Neural cell (in vitro differentiated cells): ENCODE measurements at regions not wholly inside any gene's neighbourhood (a gene's known extent, or its start where the extent isn't known, plus 50 kb on each side); places are given as distances from the start of the nearest gene placed in this dataset.

ENCODE experiments used
- H2AFZ ChIP-seq: fragments of 200-600, 300-800 bp; sonication (generic), shearing (Covaris generic); 2 replicates; pipeline ENCODE4 v1.6.0; 2014; ENCODE audit warnings: low read depth, mild to moderate bottlenecking, antibody characterized with exemption, low read length, moderate library complexity
- H3F3A ChIP-seq: fragments of 200-600 bp; shearing (Covaris generic); 2 replicates; pipeline ENCODE4 v1.6.1; 2016; ENCODE audit warnings: mild to moderate bottlenecking, moderate library complexity, mixed read lengths, antibody characterized with exemption, low read length; ENCODE audit not compliant: insufficient read depth, poor library complexity, severe bottlenecking
- H3K27ac ChIP-seq: fragments of 200-600, 300-800 bp; sonication (generic), shearing (Covaris generic); 2 replicates; pipeline ENCODE4 v1.5.1; 2014; ENCODE audit warnings: mild to moderate bottlenecking, low read length, moderate library complexity
- H3K27me3 ChIP-seq: fragments of 300-800, 200-600 bp; sonication (generic), shearing (Covaris generic); 2 replicates; pipeline ENCODE4 v1.6.0; 2014; ENCODE audit warnings: mild to moderate bottlenecking, low read depth, low read length, moderate library complexity; ENCODE audit not compliant: insufficient read depth
- H3K36me3 ChIP-seq: fragments of 300-800, 200-600 bp; sonication (generic), shearing (Covaris generic); 2 replicates; pipeline ENCODE4 v1.5.1; 2014; ENCODE audit warnings: mild to moderate bottlenecking, antibody characterized with exemption, low read length, moderate library complexity; ENCODE audit not compliant: insufficient read depth
- H3K4me2 ChIP-seq: fragments of 300-800, 200-600 bp; sonication (generic), shearing (Covaris generic); 2 replicates; pipeline ENCODE4 v1.6.0; 2014; ENCODE audit warnings: mild to moderate bottlenecking, low read length
- H3K4me3 ChIP-seq: fragments of 300-800, 200-600 bp; sonication (generic), shearing (Covaris generic); 2 replicates; pipeline ENCODE4 v1.5.1; 2014; ENCODE audit warnings: mild to moderate bottlenecking, low read length, moderate library complexity
- H3K79me2 ChIP-seq: fragments of 200-600 bp; shearing (Covaris generic); replicated peaks from 2 replicates; pipeline ENCODE4 v1.6.0; 2014; ENCODE audit warnings: mild to moderate bottlenecking, low read length, moderate library complexity; ENCODE audit not compliant: insufficient read depth
- H3K9ac ChIP-seq: fragments of 300-800, 200-600 bp; sonication (generic), shearing (Covaris generic); 2 replicates; pipeline ENCODE4 v1.6.1; 2016; ENCODE audit warnings: mild to moderate bottlenecking, low read length, mixed read lengths
- H3K9me2 ChIP-seq: fragments of 200-600 bp; shearing (Covaris generic); 2 replicates; pipeline ENCODE4 v1.6.1; 2016; ENCODE audit warnings: mild to moderate bottlenecking, low read length, mixed read lengths; ENCODE audit not compliant: insufficient read depth
- H3K9me3 ChIP-seq: fragments of 200-600, 300-800 bp; sonication (generic), shearing (Covaris generic); 2 replicates; pipeline ENCODE4 v1.6.1; 2016; ENCODE audit warnings: mild to moderate bottlenecking, mixed run types, low read length, moderate library complexity, mixed read lengths
- H4K20me1 ChIP-seq: fragments of 200-600 bp; shearing (Covaris generic); 2 replicates; pipeline ENCODE4 v1.6.1; 2016; ENCODE audit warnings: mild to moderate bottlenecking, mixed run types; ENCODE audit not compliant: insufficient read depth
- EP300 ChIP-seq: fragments of 450-650 bp; conservative IDR thresholded peaks from 2 replicates; pipeline ENCODE4 v1.6.1; 2014; ENCODE audit warnings: antibody characterized with exemption, mild to moderate bottlenecking, moderate library complexity; ENCODE audit not compliant: poor library complexity, severe bottlenecking
- EZH2 ChIP-seq: fragments of 200-600, 300-800 bp; shearing (Covaris generic), sonication (generic); IDR thresholded peaks from 2 replicates; pipeline ENCODE4 v1.6.1; 2014; ENCODE audit warnings: antibody characterized with exemption, low read length, borderline replicate concordance, mild to moderate bottlenecking; ENCODE audit not compliant: insufficient read depth, poor library complexity, severe bottlenecking
- MXI1 ChIP-seq: fragments of 450-650 bp; conservative IDR thresholded peaks from 2 replicates; pipeline ENCODE4 v1.6.1; 2014; ENCODE audit warnings: antibody characterized with exemption, mild to moderate bottlenecking; ENCODE audit not compliant: poor library complexity, severe bottlenecking
- POLR2AphosphoS5 ChIP-seq: IDR thresholded peaks from 2 replicates; pipeline ENCODE4 v1.6.1; 2012
- RAD21 ChIP-seq: fragments of 450-650 bp; conservative IDR thresholded peaks from 2 replicates; pipeline ENCODE4 v1.6.1; 2014; ENCODE audit warnings: antibody characterized with exemption, mild to moderate bottlenecking, moderate library complexity
- SMC3 ChIP-seq: fragments of 450-650 bp; conservative IDR thresholded peaks from 2 replicates; pipeline ENCODE4 v1.6.1; 2014; ENCODE audit warnings: antibody characterized with exemption, mild to moderate bottlenecking, moderate library complexity; ENCODE audit not compliant: poor library complexity
- TAF1 ChIP-seq: IDR thresholded peaks from 2 replicates; pipeline ENCODE4 v1.6.1; 2012; ENCODE audit warnings: low read depth
- TF ChIP-seq, protein P1 (sequence below): fragments of 450-650 bp; IDR thresholded peaks from 2 replicates; pipeline ENCODE4 v1.5.1; 2014; ENCODE audit warnings: antibody characterized with exemption, mild to moderate bottlenecking, moderate library complexity; ENCODE audit not compliant: poor library complexity, severe bottlenecking
- TF ChIP-seq, protein P2 (sequence below): IDR thresholded peaks from 2 replicates; pipeline ENCODE4 v1.6.1; 2012; ENCODE audit warnings: borderline replicate concordance

DNA sequence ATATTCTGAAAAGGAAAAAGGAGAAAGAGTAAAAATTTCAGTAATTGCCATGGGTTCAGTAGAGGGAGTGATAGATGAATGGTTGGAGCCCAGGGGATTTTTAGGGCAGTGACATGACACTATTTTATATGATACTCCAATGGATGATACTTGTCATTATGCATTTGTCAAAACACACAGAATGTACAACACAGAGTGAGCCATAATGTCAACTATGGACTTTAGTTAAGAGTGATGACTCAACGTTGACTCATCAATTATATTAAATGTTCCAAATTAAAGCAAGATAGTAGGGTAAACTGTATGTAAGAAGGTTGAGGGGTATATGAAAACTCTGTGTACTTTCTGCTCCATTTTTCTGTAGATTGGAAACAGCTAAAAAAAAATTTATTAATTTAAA, 586.4 kb downstream of the TAF11L14 start:
- Histone ChIP-seq H3F3A (no peaks in the 10 kb centered on the region), H3K79me2 (no peaks in the 10 kb centered on the region), H3K36me3 (no peaks in the 10 kb centered on the region), H4K20me1 (no peaks in the 10 kb centered on the region), H2AFZ (no peak overlapping the region), H3K4me3 (no peak overlapping the region), H3K27ac (no peak overlapping the region), H3K9me3 (no peaks in the 10 kb centered on the region), H3K4me2 (no peak overlapping the region), H3K27me3 (no peaks in the 10 kb centered on the region), H3K9ac (no peak overlapping the region), H3K9me2 (no peaks in the 10 kb centered on the region)
- TF ChIP-seq EP300 (no peak), TAF1 (no peak), EZH2 (no peak), RAD21 (no peak), POLR2AphosphoS5 (no peak), SMC3 (no peak), MXI1 (no peak)
- TF ChIP-seq, protein P1, sequence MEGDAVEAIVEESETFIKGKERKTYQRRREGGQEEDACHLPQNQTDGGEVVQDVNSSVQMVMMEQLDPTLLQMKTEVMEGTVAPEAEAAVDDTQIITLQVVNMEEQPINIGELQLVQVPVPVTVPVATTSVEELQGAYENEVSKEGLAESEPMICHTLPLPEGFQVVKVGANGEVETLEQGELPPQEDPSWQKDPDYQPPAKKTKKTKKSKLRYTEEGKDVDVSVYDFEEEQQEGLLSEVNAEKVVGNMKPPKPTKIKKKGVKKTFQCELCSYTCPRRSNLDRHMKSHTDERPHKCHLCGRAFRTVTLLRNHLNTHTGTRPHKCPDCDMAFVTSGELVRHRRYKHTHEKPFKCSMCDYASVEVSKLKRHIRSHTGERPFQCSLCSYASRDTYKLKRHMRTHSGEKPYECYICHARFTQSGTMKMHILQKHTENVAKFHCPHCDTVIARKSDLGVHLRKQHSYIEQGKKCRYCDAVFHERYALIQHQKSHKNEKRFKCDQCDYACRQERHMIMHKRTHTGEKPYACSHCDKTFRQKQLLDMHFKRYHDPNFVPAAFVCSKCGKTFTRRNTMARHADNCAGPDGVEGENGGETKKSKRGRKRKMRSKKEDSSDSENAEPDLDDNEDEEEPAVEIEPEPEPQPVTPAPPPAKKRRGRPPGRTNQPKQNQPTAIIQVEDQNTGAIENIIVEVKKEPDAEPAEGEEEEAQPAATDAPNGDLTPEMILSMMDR = no peak
- TF ChIP-seq, protein P2, sequence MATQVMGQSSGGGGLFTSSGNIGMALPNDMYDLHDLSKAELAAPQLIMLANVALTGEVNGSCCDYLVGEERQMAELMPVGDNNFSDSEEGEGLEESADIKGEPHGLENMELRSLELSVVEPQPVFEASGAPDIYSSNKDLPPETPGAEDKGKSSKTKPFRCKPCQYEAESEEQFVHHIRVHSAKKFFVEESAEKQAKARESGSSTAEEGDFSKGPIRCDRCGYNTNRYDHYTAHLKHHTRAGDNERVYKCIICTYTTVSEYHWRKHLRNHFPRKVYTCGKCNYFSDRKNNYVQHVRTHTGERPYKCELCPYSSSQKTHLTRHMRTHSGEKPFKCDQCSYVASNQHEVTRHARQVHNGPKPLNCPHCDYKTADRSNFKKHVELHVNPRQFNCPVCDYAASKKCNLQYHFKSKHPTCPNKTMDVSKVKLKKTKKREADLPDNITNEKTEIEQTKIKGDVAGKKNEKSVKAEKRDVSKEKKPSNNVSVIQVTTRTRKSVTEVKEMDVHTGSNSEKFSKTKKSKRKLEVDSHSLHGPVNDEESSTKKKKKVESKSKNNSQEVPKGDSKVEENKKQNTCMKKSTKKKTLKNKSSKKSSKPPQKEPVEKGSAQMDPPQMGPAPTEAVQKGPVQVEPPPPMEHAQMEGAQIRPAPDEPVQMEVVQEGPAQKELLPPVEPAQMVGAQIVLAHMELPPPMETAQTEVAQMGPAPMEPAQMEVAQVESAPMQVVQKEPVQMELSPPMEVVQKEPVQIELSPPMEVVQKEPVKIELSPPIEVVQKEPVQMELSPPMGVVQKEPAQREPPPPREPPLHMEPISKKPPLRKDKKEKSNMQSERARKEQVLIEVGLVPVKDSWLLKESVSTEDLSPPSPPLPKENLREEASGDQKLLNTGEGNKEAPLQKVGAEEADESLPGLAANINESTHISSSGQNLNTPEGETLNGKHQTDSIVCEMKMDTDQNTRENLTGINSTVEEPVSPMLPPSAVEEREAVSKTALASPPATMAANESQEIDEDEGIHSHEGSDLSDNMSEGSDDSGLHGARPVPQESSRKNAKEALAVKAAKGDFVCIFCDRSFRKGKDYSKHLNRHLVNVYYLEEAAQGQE = no peak

DNA sequence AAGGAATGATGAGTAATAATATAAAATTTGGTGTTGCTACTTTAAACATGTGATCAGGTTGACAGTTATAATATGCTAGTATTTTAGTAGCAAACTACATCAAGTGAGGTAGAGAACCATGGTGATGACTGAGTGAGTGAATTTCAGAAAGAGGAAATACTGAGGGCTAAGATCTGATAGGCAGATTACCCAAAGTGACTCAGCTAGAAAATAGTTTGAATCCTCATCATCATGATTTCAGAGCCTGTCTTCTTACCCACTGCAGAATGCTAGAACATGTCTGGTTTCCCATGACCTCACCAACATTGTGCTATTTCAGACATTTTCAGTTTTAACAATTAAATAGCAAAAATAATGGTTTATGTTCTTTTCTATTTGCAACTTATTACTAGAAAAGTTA, 602.1 kb downstream of the TAF11L14 start:
- Histone ChIP-seq H3K4me2 (no peak overlapping the region), H3K36me3 (no peaks in the 10 kb centered on the region), H3K4me3 (no peak overlapping the region), H3K9ac (no peak overlapping the region), H3K27ac (no peak overlapping the region), H3K9me3 (no peaks in the 10 kb centered on the region), H3F3A (no peaks in the 10 kb centered on the region), H3K79me2 (no peaks in the 10 kb centered on the region), H3K27me3 (no peaks in the 10 kb centered on the region), H4K20me1 (no peaks in the 10 kb centered on the region), H2AFZ (no peak overlapping the region), H3K9me2 (no peaks in the 10 kb centered on the region)
- TF ChIP-seq, protein P2 = no peak
- TF ChIP-seq EP300 = no peak
- TF ChIP-seq, protein P1 = no peak
- no peak for TF ChIP-seq TAF1
- TF ChIP-seq MXI1 = no peak
- TF ChIP-seq RAD21 = no peak
- no peak for TF ChIP-seq POLR2AphosphoS5
